ENCODE measurements at regions not wholly inside any gene's neighbourhood (a gene's known extent, or its start where the extent isn't known, plus 50 kb on each side); places are given as distances from the start of the nearest gene placed in this dataset.

GRCh38 chr6:74145931-74146330 lies 449.9 kb downstream of the CD109 start:
- no peak for DNase-seq

- no peak for DNase-seq
Measured at GRCh38 chr6:74137911-74138310, 441.9 kb downstream of the CD109 start.

GRCh38 chr6:74134327-74134726 lies 438.3 kb downstream of the CD109 start:
- no peak for DNase-seq

GRCh38 chr6:74133073-74133472 lies 437.1 kb downstream of the CD109 start:
- DNase-seq, result no peak

GRCh38 chr6:74130641-74131040 lies 434.6 kb downstream of the CD109 start:
- no peak for DNase-seq

GRCh38 chr6:74128536-74128935 lies 432.5 kb downstream of the CD109 start:
- DNase-seq, result no peak

GRCh38 chr6:74117113-74117512 lies 421.1 kb downstream of the CD109 start:
- DNase-seq, result no peak

GRCh38 chr6:74115674-74116073 lies 419.7 kb downstream of the CD109 start:
- no peak for DNase-seq

GRCh38 chr6:74114428-74114827 lies 418.4 kb downstream of the CD109 start:
- DNase-seq, result no peak

- DNase-seq, result no peak
Measured at GRCh38 chr6:74113901-74114300, 417.9 kb downstream of the CD109 start.

GRCh38 chr6:74103417-74103816 lies 407.4 kb downstream of the CD109 start:
- DNase-seq, result no peak

- DNase-seq, result no peak
Measured at GRCh38 chr6:74100719-74101287, 404.8 kb downstream of the CD109 start.

GRCh38 chr6:74096329-74096728 lies 400.3 kb downstream of the CD109 start:
- no peak for DNase-seq

GRCh38 chr6:74093361-74093760 lies 397.4 kb downstream of the CD109 start:
- DNase-seq, result no peak

- no peak for DNase-seq
Measured at GRCh38 chr6:74091794-74092157, 395.8 kb downstream of the CD109 start.

- no peak for DNase-seq
Measured at GRCh38 chr6:74091136-74091793, 395.3 kb downstream of the CD109 start.

- no peak for DNase-seq
Measured at GRCh38 chr6:74087899-74088298, 391.9 kb downstream of the CD109 start.

- no peak for DNase-seq
Measured at GRCh38 chr6:74075896-74076295, 379.9 kb downstream of the CD109 start.

- no peak for DNase-seq
Measured at GRCh38 chr6:74075323-74075722, 379.3 kb downstream of the CD109 start.

- DNase-seq, result no peak
Measured at GRCh38 chr6:74074645-74075044, 378.6 kb downstream of the CD109 start.

GRCh38 chr6:74073999-74074398 lies 378.0 kb downstream of the CD109 start:
- DNase-seq, result no peak

GRCh38 chr6:74073429-74073828 lies 377.4 kb downstream of the CD109 start:
- no peak for DNase-seq

GRCh38 chr6:74071214-74071613 lies 375.2 kb downstream of the CD109 start:
- no peak for DNase-seq

- no peak for DNase-seq
Measured at GRCh38 chr6:74070711-74071110, 374.7 kb downstream of the CD109 start.

- DNase-seq, result no peak
Measured at GRCh38 chr6:74070091-74070490, 374.1 kb downstream of the CD109 start.

Data from islet precursor cell (in vitro differentiated cells).